ENCODE measurements at regions not wholly inside any gene's neighbourhood (a gene's known extent, or its start where the extent isn't known, plus 50 kb on each side); places are given as distances from the start of the nearest gene placed in this dataset.

- no peak overlapping the region for H3K4me3 ChIP-seq (replicated peaks in 1 of 3; ENCODE audit: insufficient read depth in 1 of 3, low read depth in 1 of 3, low read length in 3 of 3)
- CTCF ChIA-PET: no interaction called here
- dilution Hi-C loops (cut with MboI; ENCODE audit: extremely low pct_ligation_motif_present, low sequenced_read_pairs): no loop called here
- no peak overlapping the region for H2AFZ ChIP-seq (ENCODE audit: low read depth, low read length)
- intact Hi-C loops (cut with micrococcal nuclease): no loop called here
- no peaks in the 10 kb centered on the region for H3K27me3 ChIP-seq (ENCODE audit: control insufficient read depth in 2 of 2, insufficient read depth in 2 of 2, low read length in 2 of 2)
- no peaks in the 10 kb centered on the region for H3K9me3 ChIP-seq (replicated peaks; ENCODE audit: control insufficient read depth, insufficient read depth, low read length)
- H3K27ac ChIP-seq (ENCODE audit: insufficient read depth, low read depth, low read length): no peak overlapping the region
- no peaks in the 10 kb centered on the region for H4K20me1 ChIP-seq (replicated peaks; ENCODE audit: control insufficient read depth, extremely low read depth, insufficient read depth, low read length)
- H3K4me1 ChIP-seq (ENCODE audit: control insufficient read depth, extremely low read depth, insufficient read depth, low read length): no peaks in the 10 kb centered on the region
- no peak overlapping the region for H3K9ac ChIP-seq (replicated peaks; ENCODE audit: extremely low read depth, insufficient read depth, low read length)
- POLR2A ChIA-PET: no interaction called here
- FAIRE-seq (no peak), DNase-seq (ENCODE audit: low read depth, low spot score) (no peak)
- BruUV-seq (replicated peaks): no TSS peak
- no peaks in the 10 kb centered on the region for H3K9me1 ChIP-seq (replicated peaks; ENCODE audit: control insufficient read depth, extremely low read depth, insufficient read depth, low read length)
- no peaks in the 10 kb centered on the region for H3K79me2 ChIP-seq (ENCODE audit: control insufficient read depth, insufficient read depth, low read length)
- no peaks in the 10 kb centered on the region for H3K36me3 ChIP-seq (ENCODE audit: control insufficient read depth in 2 of 2, extremely low read depth in 1 of 2, insufficient read depth in 2 of 2, low read length in 2 of 2)
- TF ChIP-seq MYC (IDR thresholded peaks at IDR 0.05; ENCODE audit: low read depth, low read length): no peak
- no peak for TF ChIP-seq GATA2 (IDR thresholded peaks at IDR 0.05; ENCODE audit: insufficient read depth, insufficient read length, low read depth, low read length)
- no peak for TF ChIP-seq POLR2AphosphoS5 (IDR thresholded peaks at IDR 0.05; ENCODE audit: insufficient read depth, low read depth, low read length)
- no peak for TF ChIP-seq CTCF (IDR thresholded peaks at IDR 0.05; ENCODE audit: extremely low read depth in 1 of 2, insufficient read depth in 1 of 2, low read depth in 1 of 2, low read length in 2 of 2)
- TF ChIP-seq EZH2 (IDR thresholded peaks at IDR 0.05; ENCODE audit: borderline replicate concordance, low read depth, low read length, severe bottlenecking): no peak
- TF ChIP-seq FOS (IDR thresholded peaks at IDR 0.05; ENCODE audit: borderline replicate concordance, insufficient read depth, low read length): no peak
- TF ChIP-seq JUN (IDR thresholded peaks at IDR 0.05; ENCODE audit: borderline replicate concordance, insufficient read depth, insufficient read length, low read depth): no peak
- TF ChIP-seq POLR2A (IDR thresholded peaks at IDR 0.05; ENCODE audit: low read depth, low read length): no peak
- TF ChIP-seq MAX (IDR thresholded peaks at IDR 0.05; ENCODE audit: insufficient read depth, insufficient read length): no peak
- H3K4me2 ChIP-seq (ENCODE audit: insufficient read depth, low read length): no peak overlapping the region
Observed at GRCh38 chr18:41872206-41872605, 82.8 kb upstream of the PIK3C3 start.

Measured in endothelial cell of umbilical vein (primary cell).